A673 (cell line): ENCODE measurements at regions not wholly inside any gene's neighbourhood (a gene's known extent, or its start where the extent isn't known, plus 50 kb on each side); places are given as distances from the start of the nearest gene placed in this dataset.
A peak's percentile ranks its signal among the peaks of the same experiment; 100 is the strongest.

ENCODE experiments used
- CTCF ChIP-seq: fragments of 300-800, 200-600 bp; sonication (generic); conservative IDR thresholded peaks from 2 replicates; pipeline ENCODE4 v1.5.1; 2017; ENCODE audit warnings: low read depth, mild to moderate bottlenecking, antibody characterized with exemption, low read length, moderate library complexity, mixed read lengths
- EZH2 ChIP-seq: fragments of 200-600 bp; sonication (generic); IDR thresholded peaks from 2 replicates; pipeline ENCODE4 v1.6.1; 2017; ENCODE audit warnings: borderline replicate concordance, low read depth, mild to moderate bottlenecking, mixed read lengths, antibody characterized with exemption, low read length; ENCODE audit not compliant: poor library complexity, severe bottlenecking

DNA sequence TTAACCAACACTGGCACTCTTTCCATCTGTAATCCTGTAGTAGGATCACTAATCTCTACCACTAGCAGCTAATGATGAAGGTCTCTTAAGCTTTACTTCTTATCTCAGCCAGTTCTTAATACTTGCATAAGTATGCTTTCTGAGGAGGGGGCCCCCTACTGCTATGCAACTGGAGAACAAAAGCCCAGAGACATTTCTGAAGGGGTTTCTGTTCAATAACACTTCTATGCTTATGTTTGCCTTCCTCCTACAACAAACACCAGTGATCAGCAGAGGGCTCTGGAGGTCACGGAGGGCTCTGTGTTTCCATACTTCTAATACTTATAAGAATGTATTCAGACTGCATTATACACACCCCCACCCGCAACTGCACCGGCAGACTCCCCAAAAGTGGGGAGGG, 215.8 kb downstream of the BARHL2 start:
- 0 out of 2 replicates have a peak, but pooled peaks have one; percentile 11 for TF ChIP-seq CTCF
- no peak for TF ChIP-seq EZH2
